Calu3 (cell line): ENCODE measurements at regions not wholly inside any gene's neighbourhood (a gene's known extent, or its start where the extent isn't known, plus 50 kb on each side); places are given as distances from the start of the nearest gene placed in this dataset.

Experiments used
- BruUV-seq: library from RNA; stranded (reverse); fragments of 400-500 nt; replicated peaks from 2 replicates; lab custom pipeline; 2021; lab: Mats Ljungman, UMichigan
- CTCF ChIA-PET: fragments of 300-600 bp; sonication (Branson Sonifier 250); formaldehyde crosslinking; loops from one replicate; lab custom pipeline; 2022; ENCODE audit warnings: antibody characterized with exemption; lab: Charles Lee
- DNase-seq: peaks from one replicate; pipeline ENCODE4 v3.0.0; 2022
- H3K27ac Mint-ChIP-seq: one replicate; pipeline ENCODE4 v1.8.0; 2022; ENCODE audit warnings: mixed read lengths; ENCODE audit not compliant: unreplicated experiment
- H3K27me3 Mint-ChIP-seq: one replicate; pipeline ENCODE4 v1.8.0; 2022; ENCODE audit warnings: mixed read lengths; ENCODE audit not compliant: unreplicated experiment
- H3K36me3 Mint-ChIP-seq: one replicate; pipeline ENCODE4 v1.8.0; 2022; ENCODE audit warnings: mild to moderate bottlenecking, moderate library complexity, mixed read lengths; ENCODE audit not compliant: insufficient read depth, unreplicated experiment
- H3K4me1 Mint-ChIP-seq: one replicate; pipeline ENCODE4 v1.8.0; 2022; ENCODE audit warnings: mild to moderate bottlenecking, low read depth, mixed read lengths; ENCODE audit not compliant: unreplicated experiment
- H3K4me3 Mint-ChIP-seq: one replicate; pipeline ENCODE4 v1.8.0; 2022; ENCODE audit warnings: mild to moderate bottlenecking, low read depth, moderate library complexity, mixed read lengths; ENCODE audit not compliant: unreplicated experiment
- H3K9me3 Mint-ChIP-seq: one replicate; pipeline ENCODE4 v1.8.0; 2022; ENCODE audit warnings: low read depth, mixed read lengths; ENCODE audit not compliant: unreplicated experiment
- CTCF ChIP-seq: fragments of 200-600 bp; IDR thresholded peaks from one replicate; pipeline ENCODE4 v1.8.0; 2022; ENCODE audit warnings: antibody characterized with exemption; ENCODE audit not compliant: unreplicated experiment
- intact Hi-C: fragments of 100-400 bp; cut with micrococcal nuclease; formaldehyde crosslinking; loops from one replicate; pipeline ENCODE4 v1.10.0; 2022; ENCODE audit not compliant: unreplicated experiment

GRCh38 chr10:57798830-57799229 lies 468.9 kb downstream of the IPMK start:
- Mint-ChIP-seq H3K27ac (no peak overlapping the region), H3K4me1 (peaks cover 38% of the 10 kb centered on the region), H3K4me3 (no peak overlapping the region), H3K9me3 (no peaks in the 10 kb centered on the region), H3K27me3 (no peaks in the 10 kb centered on the region), H3K36me3 (no peaks in the 10 kb centered on the region)
- no TSS peak for BruUV-seq
- no peak for DNase-seq
- TF ChIP-seq CTCF = no peak
- CTCF ChIA-PET = interaction anchor here (1.2 kb wide), 1 partner anchor 266 kb away, joined by 3 read pairs; no protein-coding TSS in a partner anchor
- intact Hi-C loops = no loop called here

GRCh38 chr10:57791546-57791945 lies 476.1 kb downstream of the IPMK start:
- H3K27me3 Mint-ChIP-seq = no peaks in the 10 kb centered on the region
- DNase-seq = no peak
- peaks cover 30% of the 10 kb centered on the region for H3K4me1 Mint-ChIP-seq
- TF ChIP-seq CTCF = no peak
- no TSS peak for BruUV-seq
- no peak overlapping the region for H3K4me3 Mint-ChIP-seq
- H3K36me3 Mint-ChIP-seq = peaks cover 5% of the 10 kb centered on the region
- CTCF ChIA-PET = interaction anchor here (0.9 kb wide), 1 partner anchor 75 kb away, joined by 5 read pairs; no protein-coding TSS in a partner anchor
- no peak overlapping the region for H3K27ac Mint-ChIP-seq
- intact Hi-C loops = no loop called here
- H3K9me3 Mint-ChIP-seq = peaks cover 8% of the 10 kb centered on the region

- no peak overlapping the region for H3K4me3 Mint-ChIP-seq
- no peak for DNase-seq
- no peaks in the 10 kb centered on the region for H3K27me3 Mint-ChIP-seq
- TF ChIP-seq CTCF = no peak
- BruUV-seq = no TSS peak
- intact Hi-C loops = no loop called here
- CTCF ChIA-PET = no interaction called here
- H3K36me3 Mint-ChIP-seq = peaks cover 11% of the 10 kb centered on the region
- H3K9me3 Mint-ChIP-seq = peaks cover 8% of the 10 kb centered on the region
- peaks cover 39% of the 10 kb centered on the region for H3K4me1 Mint-ChIP-seq
- no peak overlapping the region for H3K27ac Mint-ChIP-seq
These were observed 477.0 kb downstream of the IPMK start for GRCh38 chr10:57790703-57791102.

- no TSS peak for BruUV-seq
- Mint-ChIP-seq H3K36me3 (peaks cover 16% of the 10 kb centered on the region), H3K9me3 (peaks cover 10% of the 10 kb centered on the region), H3K27ac (no peak overlapping the region), H3K4me1 (peaks cover 57% of the 10 kb centered on the region), H3K4me3 (no peak overlapping the region), H3K27me3 (no peaks in the 10 kb centered on the region)
- DNase-seq = no peak
- TF ChIP-seq CTCF = no peak
- CTCF ChIA-PET = no interaction called here
- intact Hi-C loops = no loop called here
These were observed 479.6 kb downstream of the IPMK start for GRCh38 chr10:57788117-57788516.
